Neural cell (in vitro differentiated cells): ENCODE measurements at regions not wholly inside any gene's neighbourhood (a gene's known extent, or its start where the extent isn't known, plus 50 kb on each side); places are given as distances from the start of the nearest gene placed in this dataset.

Experiments
- H2AFZ ChIP-seq: fragments of 200-600, 300-800 bp; sonication (generic), shearing (Covaris generic); 2 replicates; pipeline ENCODE4 v1.6.0; 2014; ENCODE audit warnings: low read depth, mild to moderate bottlenecking, antibody characterized with exemption, low read length, moderate library complexity
- H3F3A ChIP-seq: fragments of 200-600 bp; shearing (Covaris generic); 2 replicates; pipeline ENCODE4 v1.6.1; 2016; ENCODE audit warnings: mild to moderate bottlenecking, moderate library complexity, mixed read lengths, antibody characterized with exemption, low read length; ENCODE audit not compliant: insufficient read depth, poor library complexity, severe bottlenecking
- H3K27ac ChIP-seq: fragments of 200-600, 300-800 bp; sonication (generic), shearing (Covaris generic); 2 replicates; pipeline ENCODE4 v1.5.1; 2014; ENCODE audit warnings: mild to moderate bottlenecking, low read length, moderate library complexity
- H3K27me3 ChIP-seq: fragments of 300-800, 200-600 bp; sonication (generic), shearing (Covaris generic); 2 replicates; pipeline ENCODE4 v1.6.0; 2014; ENCODE audit warnings: mild to moderate bottlenecking, low read depth, low read length, moderate library complexity; ENCODE audit not compliant: insufficient read depth
- H3K36me3 ChIP-seq: fragments of 300-800, 200-600 bp; sonication (generic), shearing (Covaris generic); 2 replicates; pipeline ENCODE4 v1.5.1; 2014; ENCODE audit warnings: mild to moderate bottlenecking, antibody characterized with exemption, low read length, moderate library complexity; ENCODE audit not compliant: insufficient read depth
- H3K4me2 ChIP-seq: fragments of 300-800, 200-600 bp; sonication (generic), shearing (Covaris generic); 2 replicates; pipeline ENCODE4 v1.6.0; 2014; ENCODE audit warnings: mild to moderate bottlenecking, low read length
- H3K4me3 ChIP-seq: fragments of 300-800, 200-600 bp; sonication (generic), shearing (Covaris generic); 2 replicates; pipeline ENCODE4 v1.5.1; 2014; ENCODE audit warnings: mild to moderate bottlenecking, low read length, moderate library complexity
- H3K79me2 ChIP-seq: fragments of 200-600 bp; shearing (Covaris generic); replicated peaks from 2 replicates; pipeline ENCODE4 v1.6.0; 2014; ENCODE audit warnings: mild to moderate bottlenecking, low read length, moderate library complexity; ENCODE audit not compliant: insufficient read depth
- H3K9ac ChIP-seq: fragments of 300-800, 200-600 bp; sonication (generic), shearing (Covaris generic); 2 replicates; pipeline ENCODE4 v1.6.1; 2016; ENCODE audit warnings: mild to moderate bottlenecking, low read length, mixed read lengths
- H3K9me2 ChIP-seq: fragments of 200-600 bp; shearing (Covaris generic); 2 replicates; pipeline ENCODE4 v1.6.1; 2016; ENCODE audit warnings: mild to moderate bottlenecking, low read length, mixed read lengths; ENCODE audit not compliant: insufficient read depth
- H3K9me3 ChIP-seq: fragments of 200-600, 300-800 bp; sonication (generic), shearing (Covaris generic); 2 replicates; pipeline ENCODE4 v1.6.1; 2016; ENCODE audit warnings: mild to moderate bottlenecking, mixed run types, low read length, moderate library complexity, mixed read lengths
- H4K20me1 ChIP-seq: fragments of 200-600 bp; shearing (Covaris generic); 2 replicates; pipeline ENCODE4 v1.6.1; 2016; ENCODE audit warnings: mild to moderate bottlenecking, mixed run types; ENCODE audit not compliant: insufficient read depth
- CTCF ChIP-seq: fragments of 450-650 bp; IDR thresholded peaks from 2 replicates; pipeline ENCODE4 v1.5.1; 2014; ENCODE audit warnings: antibody characterized with exemption, mild to moderate bottlenecking, moderate library complexity; ENCODE audit not compliant: poor library complexity, severe bottlenecking
- EP300 ChIP-seq: fragments of 450-650 bp; conservative IDR thresholded peaks from 2 replicates; pipeline ENCODE4 v1.6.1; 2014; ENCODE audit warnings: antibody characterized with exemption, mild to moderate bottlenecking, moderate library complexity; ENCODE audit not compliant: poor library complexity, severe bottlenecking
- EZH2 ChIP-seq: fragments of 200-600, 300-800 bp; shearing (Covaris generic), sonication (generic); IDR thresholded peaks from 2 replicates; pipeline ENCODE4 v1.6.1; 2014; ENCODE audit warnings: antibody characterized with exemption, low read length, borderline replicate concordance, mild to moderate bottlenecking; ENCODE audit not compliant: insufficient read depth, poor library complexity, severe bottlenecking
- MXI1 ChIP-seq: fragments of 450-650 bp; conservative IDR thresholded peaks from 2 replicates; pipeline ENCODE4 v1.6.1; 2014; ENCODE audit warnings: antibody characterized with exemption, mild to moderate bottlenecking; ENCODE audit not compliant: poor library complexity, severe bottlenecking
- POLR2AphosphoS5 ChIP-seq: IDR thresholded peaks from 2 replicates; pipeline ENCODE4 v1.6.1; 2012
- RAD21 ChIP-seq: fragments of 450-650 bp; conservative IDR thresholded peaks from 2 replicates; pipeline ENCODE4 v1.6.1; 2014; ENCODE audit warnings: antibody characterized with exemption, mild to moderate bottlenecking, moderate library complexity
- REST ChIP-seq: IDR thresholded peaks from 2 replicates; pipeline ENCODE4 v1.6.1; 2012; ENCODE audit warnings: borderline replicate concordance
- SMC3 ChIP-seq: fragments of 450-650 bp; conservative IDR thresholded peaks from 2 replicates; pipeline ENCODE4 v1.6.1; 2014; ENCODE audit warnings: antibody characterized with exemption, mild to moderate bottlenecking, moderate library complexity; ENCODE audit not compliant: poor library complexity
- TAF1 ChIP-seq: IDR thresholded peaks from 2 replicates; pipeline ENCODE4 v1.6.1; 2012; ENCODE audit warnings: low read depth

- Histone ChIP-seq H3K27ac (no peak overlapping the region), H3K36me3 (no peaks in the 10 kb centered on the region), H3K4me3 (no peak overlapping the region), H3K9me3 (no peaks in the 10 kb centered on the region), H4K20me1 (no peaks in the 10 kb centered on the region), H3K79me2 (no peaks in the 10 kb centered on the region), H3K9ac (no peak overlapping the region), H3K9me2 (no peaks in the 10 kb centered on the region), H3K4me2 (no peak overlapping the region), H3K27me3 (no peaks in the 10 kb centered on the region), H3F3A (no peaks in the 10 kb centered on the region), H2AFZ (no peak overlapping the region)
- TF ChIP-seq CTCF (no peak), POLR2AphosphoS5 (no peak), RAD21 (no peak), REST (no peak), EZH2 (no peak), SMC3 (no peak), MXI1 (no peak), TAF1 (no peak), EP300 (no peak)
Observed at GRCh38 chr12:58250077-58250476, 308.7 kb downstream of the ATP23 start.

GRCh38 chr12:58252914-58253313, 311.5 kb downstream of the ATP23 start:
- no peaks in the 10 kb centered on the region for H3K9me3 ChIP-seq
- H3K9ac ChIP-seq = no peak overlapping the region
- H3K4me2 ChIP-seq = no peak overlapping the region
- H2AFZ ChIP-seq = no peak overlapping the region
- H3K9me2 ChIP-seq = no peaks in the 10 kb centered on the region
- H4K20me1 ChIP-seq = no peaks in the 10 kb centered on the region
- no peak for TF ChIP-seq POLR2AphosphoS5
- TF ChIP-seq SMC3 = no peak
- TF ChIP-seq TAF1 = no peak
- no peak for TF ChIP-seq EP300
- TF ChIP-seq MXI1 = no peak
- no peak for TF ChIP-seq CTCF
- TF ChIP-seq EZH2 = no peak
- H3K79me2 ChIP-seq = no peaks in the 10 kb centered on the region
- H3K27me3 ChIP-seq = no peaks in the 10 kb centered on the region
- H3F3A ChIP-seq = no peaks in the 10 kb centered on the region
- no peak overlapping the region for H3K27ac ChIP-seq
- H3K36me3 ChIP-seq = no peaks in the 10 kb centered on the region
- no peak overlapping the region for H3K4me3 ChIP-seq
